ENCODE measurements at regions not wholly inside any gene's neighbourhood (a gene's known extent, or its start where the extent isn't known, plus 50 kb on each side); places are given as distances from the start of the nearest gene placed in this dataset.
A peak's percentile ranks its signal among the peaks of the same experiment; 100 is the strongest.
"Not testable (repeated sequence)": the region's sequence is repeated elsewhere in the genome, so short reads cannot be mapped to it uniquely, and the experiment has no call there.

DNA sequence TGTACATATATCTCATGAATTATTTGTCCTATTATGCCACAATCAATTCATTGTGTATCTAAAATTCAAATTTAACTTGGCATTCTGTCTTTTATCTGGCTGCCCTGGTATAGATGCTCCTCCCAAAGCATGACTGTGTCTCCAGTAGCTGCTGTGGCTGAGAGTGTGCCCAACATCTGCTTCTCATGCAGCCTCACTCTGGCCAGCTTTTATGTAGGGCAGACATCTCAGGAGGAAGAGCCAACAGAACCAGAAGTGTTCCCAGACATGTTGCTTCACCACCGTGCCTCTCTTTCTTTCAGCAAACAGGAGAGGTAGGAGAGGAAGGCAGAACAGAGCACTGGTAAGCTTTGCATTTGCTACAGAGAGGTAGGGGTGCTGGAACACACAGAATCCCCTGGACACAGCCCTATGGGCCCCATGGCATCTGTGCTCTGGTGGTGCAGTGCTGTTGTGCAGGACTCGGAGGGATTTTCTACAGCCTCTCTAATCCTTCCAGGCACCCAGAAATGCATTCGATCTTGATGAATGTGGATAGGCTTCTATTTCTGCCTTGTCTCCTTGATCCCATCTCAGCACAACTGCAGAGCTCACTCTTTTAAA, 637.1 kb downstream of the UTRN start:
- H3K27ac ChIP-seq = no peak overlapping the region

DNA sequence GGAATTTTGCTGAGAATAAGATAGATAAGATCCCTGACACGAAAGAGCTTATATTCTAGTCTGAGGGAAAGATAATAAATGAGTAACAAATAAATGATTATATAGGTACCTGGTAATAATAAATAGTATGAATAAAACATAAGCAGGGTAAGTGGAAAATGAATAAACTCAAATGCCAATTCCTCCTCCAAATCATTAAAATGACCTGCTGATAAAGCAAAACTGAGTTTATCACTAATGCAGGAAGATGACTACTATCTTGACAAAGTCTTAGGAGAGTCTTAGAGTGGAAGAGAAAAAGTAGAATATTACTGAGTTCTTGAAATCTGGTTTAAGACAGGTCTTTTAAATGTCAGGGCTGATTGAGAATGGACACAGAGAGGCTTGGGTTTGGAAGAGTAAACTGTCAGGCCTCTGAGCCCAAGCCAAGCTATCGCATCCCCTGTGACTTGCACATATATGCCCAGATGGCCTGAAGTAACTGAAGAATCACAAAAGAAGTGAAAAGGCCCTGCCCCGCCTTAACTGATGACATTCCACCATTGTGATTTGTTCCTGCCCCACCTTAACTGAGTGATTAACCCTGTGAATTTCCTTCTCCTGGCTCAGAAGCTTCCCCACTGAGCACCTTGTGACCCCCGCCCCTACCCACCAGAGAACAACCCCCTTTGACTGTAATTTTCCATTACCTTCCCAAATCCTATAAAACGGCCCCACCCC, 637.8 kb downstream of the UTRN start:
- ATAC-seq; H3K4me3 ChIP-seq; DNase-seq; intact Hi-C loops (cut with DNase I); H3K9me3 ChIP-seq; H3K36me3 ChIP-seq; H3K27me3 ChIP-seq (ENCODE audit: low read depth); H3K27ac ChIP-seq; H3K4me1 ChIP-seq: not testable (repeated sequence)

More for the DNA sequence above, 637.1 kb downstream of the UTRN start:
- H3K4me1 ChIP-seq = peaks cover 7% of the 10 kb centered on the region
- H3K27me3 ChIP-seq (ENCODE audit: low read depth) = no peaks in the 10 kb centered on the region
- H3K36me3 ChIP-seq = no peaks in the 10 kb centered on the region
- no peak overlapping the region for H3K4me3 ChIP-seq
- H3K9me3 ChIP-seq = no peaks in the 10 kb centered on the region
- intact Hi-C loops (cut with DNase I) = no loop called here
- TF ChIP-seq, protein P1, sequence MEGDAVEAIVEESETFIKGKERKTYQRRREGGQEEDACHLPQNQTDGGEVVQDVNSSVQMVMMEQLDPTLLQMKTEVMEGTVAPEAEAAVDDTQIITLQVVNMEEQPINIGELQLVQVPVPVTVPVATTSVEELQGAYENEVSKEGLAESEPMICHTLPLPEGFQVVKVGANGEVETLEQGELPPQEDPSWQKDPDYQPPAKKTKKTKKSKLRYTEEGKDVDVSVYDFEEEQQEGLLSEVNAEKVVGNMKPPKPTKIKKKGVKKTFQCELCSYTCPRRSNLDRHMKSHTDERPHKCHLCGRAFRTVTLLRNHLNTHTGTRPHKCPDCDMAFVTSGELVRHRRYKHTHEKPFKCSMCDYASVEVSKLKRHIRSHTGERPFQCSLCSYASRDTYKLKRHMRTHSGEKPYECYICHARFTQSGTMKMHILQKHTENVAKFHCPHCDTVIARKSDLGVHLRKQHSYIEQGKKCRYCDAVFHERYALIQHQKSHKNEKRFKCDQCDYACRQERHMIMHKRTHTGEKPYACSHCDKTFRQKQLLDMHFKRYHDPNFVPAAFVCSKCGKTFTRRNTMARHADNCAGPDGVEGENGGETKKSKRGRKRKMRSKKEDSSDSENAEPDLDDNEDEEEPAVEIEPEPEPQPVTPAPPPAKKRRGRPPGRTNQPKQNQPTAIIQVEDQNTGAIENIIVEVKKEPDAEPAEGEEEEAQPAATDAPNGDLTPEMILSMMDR (IDR thresholded peaks at IDR 0.05) = no peak
- peak; percentile 58 to 60 for ATAC-seq
- DNase-seq = no peak

DNA sequence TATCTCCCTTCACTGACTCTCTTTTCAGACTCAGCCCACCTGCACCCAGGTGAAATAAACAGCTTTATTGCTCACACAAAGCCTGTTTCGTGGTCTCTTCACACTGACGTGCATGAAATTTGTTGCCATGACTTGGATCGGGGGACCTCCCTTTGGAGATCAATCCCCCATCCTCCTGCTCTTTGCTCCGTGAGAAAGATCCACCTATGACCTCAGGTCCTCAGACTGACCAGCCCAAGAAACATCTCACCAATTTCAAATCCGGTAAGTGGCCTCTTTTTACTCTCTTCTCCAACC, 638.3 kb downstream of the UTRN start:
- H3K27ac ChIP-seq; H3K4me3 ChIP-seq; H3K4me1 ChIP-seq; H3K36me3 ChIP-seq; intact Hi-C loops (cut with DNase I); H3K9me3 ChIP-seq; H3K27me3 ChIP-seq (ENCODE audit: low read depth); DNase-seq; ATAC-seq: not testable (repeated sequence)

DNA sequence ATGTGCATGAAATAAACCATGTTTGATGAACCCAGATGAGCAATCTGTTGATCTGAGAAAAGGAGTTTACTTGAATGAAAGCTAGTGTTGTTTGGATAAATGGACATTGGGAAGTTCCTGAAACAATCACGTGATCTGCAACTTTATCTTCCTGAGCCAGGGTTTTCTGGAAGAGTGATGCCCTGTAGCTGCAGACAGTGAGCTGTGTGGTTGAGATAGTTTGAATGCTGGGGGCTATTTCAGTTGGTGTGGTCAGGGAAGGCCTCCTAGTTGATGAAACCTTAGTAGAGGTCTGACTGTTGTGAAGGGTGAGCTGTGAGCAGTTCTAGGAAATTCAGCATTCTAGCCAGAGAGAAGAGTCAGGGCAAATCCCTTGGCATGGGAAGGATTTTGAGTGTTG, 643.7 kb downstream of the UTRN start:
- TF ChIP-seq, protein P1 (IDR thresholded peaks at IDR 0.05) = no peak
- no peak for DNase-seq
- no peak overlapping the region for H3K27ac ChIP-seq
- H3K36me3 ChIP-seq = no peaks in the 10 kb centered on the region
- no peaks in the 10 kb centered on the region for H3K27me3 ChIP-seq (ENCODE audit: low read depth)
- intact Hi-C loops (cut with DNase I) = no loop called here
- no peaks in the 10 kb centered on the region for H3K4me1 ChIP-seq
- no peak for ATAC-seq
- no peak overlapping the region for H3K4me3 ChIP-seq
- no peaks in the 10 kb centered on the region for H3K9me3 ChIP-seq

DNA sequence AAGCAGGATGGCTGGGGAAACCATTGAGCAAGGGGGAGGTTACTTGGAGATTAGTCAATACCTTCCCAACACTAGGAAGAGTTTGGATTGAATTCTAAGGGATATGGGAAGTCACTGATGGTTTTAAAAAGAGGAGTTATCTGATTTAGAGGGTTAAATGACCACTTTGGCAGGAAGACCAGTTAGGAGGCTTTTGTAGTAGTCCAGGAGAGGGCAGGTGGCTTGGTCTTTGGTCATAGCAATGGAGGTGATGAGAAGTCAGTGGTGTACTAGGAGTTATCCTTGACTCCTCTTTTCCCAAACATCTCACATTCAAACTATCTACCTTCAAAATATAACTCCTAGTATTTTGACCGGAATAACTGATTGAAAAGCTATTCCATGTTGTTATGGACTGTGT, 644.1 kb downstream of the UTRN start:
- intact Hi-C loops (cut with DNase I) = no loop called here
- H3K36me3 ChIP-seq = no peaks in the 10 kb centered on the region
- H3K27ac ChIP-seq = no peak overlapping the region
- H3K9me3 ChIP-seq = no peaks in the 10 kb centered on the region
- TF ChIP-seq, protein P1 (IDR thresholded peaks at IDR 0.05) = no peak
- no peaks in the 10 kb centered on the region for H3K27me3 ChIP-seq (ENCODE audit: low read depth)
- no peaks in the 10 kb centered on the region for H3K4me1 ChIP-seq
- no peak for DNase-seq
- ATAC-seq = no peak
- H3K4me3 ChIP-seq = no peak overlapping the region

DNA sequence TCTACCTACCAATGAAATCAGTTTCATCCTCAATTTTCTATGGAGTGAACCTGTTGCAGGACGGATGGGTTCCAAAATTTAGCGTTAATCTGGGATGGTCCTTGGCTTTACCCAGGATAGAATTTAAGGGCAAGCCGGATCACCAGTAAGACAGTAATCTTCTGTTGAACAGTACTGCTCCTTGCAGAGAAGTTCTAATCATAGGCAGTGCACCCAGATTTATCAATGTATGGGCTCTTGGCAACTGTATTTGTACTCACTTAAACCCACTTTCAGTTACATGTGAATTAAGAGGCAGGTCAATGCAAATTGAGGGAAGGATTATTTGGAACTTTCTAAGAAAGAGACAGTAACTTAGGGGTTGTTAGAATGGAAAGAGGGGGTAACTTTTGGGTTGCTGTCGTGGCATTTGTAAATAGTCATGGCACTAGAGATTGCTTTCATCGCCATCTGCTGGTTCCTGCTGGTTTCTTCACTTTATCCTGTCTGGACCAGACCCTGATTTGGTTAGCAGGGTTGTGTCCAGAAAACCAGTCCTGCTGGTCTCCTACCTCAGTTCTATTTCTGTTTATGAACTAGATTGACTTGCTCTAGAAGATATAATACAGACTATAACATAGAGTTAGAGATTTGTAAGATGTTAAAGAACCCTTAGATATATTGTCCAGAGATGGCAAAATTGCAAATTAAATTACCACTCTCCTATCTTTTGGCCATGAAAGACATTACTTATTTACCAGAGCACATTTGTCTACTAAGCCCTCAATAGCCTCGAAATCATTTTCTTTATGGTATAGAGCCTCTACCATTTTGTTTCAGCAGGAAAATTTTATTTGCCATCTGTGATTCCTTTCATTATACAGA, 646.3 kb downstream of the UTRN start:
- no peak for DNase-seq
- Histone ChIP-seq H3K4me3 (no peak overlapping the region), H3K36me3 (no peaks in the 10 kb centered on the region), H3K27ac (no peak overlapping the region), H3K27me3 (ENCODE audit: low read depth) (no peaks in the 10 kb centered on the region), H3K4me1 (no peaks in the 10 kb centered on the region), H3K9me3 (no peaks in the 10 kb centered on the region)
- intact Hi-C loops (cut with DNase I) = no loop called here
- TF ChIP-seq, protein P1 (IDR thresholded peaks at IDR 0.05) = peak; percentile 58
- peak in 1 of 2 donors; percentile 62 for ATAC-seq
